ENCODE measurements at regions not wholly inside any gene's neighbourhood (a gene's known extent, or its start where the extent isn't known, plus 50 kb on each side); places are given as distances from the start of the nearest gene placed in this dataset.

- no TSS peak for BruUV-seq (replicated peaks)
- Histone ChIP-seq H3K4me3 (ENCODE audit: low read depth, low read length) (no peak overlapping the region), H3K4me1 (peaks cover 15% of the 10 kb centered on the region), H3K9me3 (no peaks in the 10 kb centered on the region), H3K27me3 (replicated peaks; ENCODE audit: control insufficient read depth, insufficient read depth, low read length) (no peaks in the 10 kb centered on the region), H3K36me3 (ENCODE audit: control insufficient read depth, insufficient read depth, low read length) (no peaks in the 10 kb centered on the region)
- CTCF ChIA-PET = no interaction called here
- POLR2A ChIA-PET = interaction anchor here (1.1 kb wide), 1 partner anchor 14 kb away, joined by 3 read pairs; no protein-coding TSS in a partner anchor
- Mint-ChIP-seq H3K4me3 (ENCODE audit: unreplicated experiment) (no peak overlapping the region), H3K27me3 (ENCODE audit: insufficient read depth, unreplicated experiment) (no peaks in the 10 kb centered on the region), H3K9me3 (ENCODE audit: unreplicated experiment) (no peaks in the 10 kb centered on the region), H3K36me3 (ENCODE audit: insufficient read depth, unreplicated experiment) (no peaks in the 10 kb centered on the region), H3K27ac (ENCODE audit: unreplicated experiment) (no peak overlapping the region), H3K4me1 (ENCODE audit: low read depth, unreplicated experiment) (peaks cover 12% of the 10 kb centered on the region)
- intact Hi-C loops (cut with micrococcal nuclease; ENCODE audit: unreplicated experiment) = no loop called here
- TF ChIP-seq, protein P1, sequence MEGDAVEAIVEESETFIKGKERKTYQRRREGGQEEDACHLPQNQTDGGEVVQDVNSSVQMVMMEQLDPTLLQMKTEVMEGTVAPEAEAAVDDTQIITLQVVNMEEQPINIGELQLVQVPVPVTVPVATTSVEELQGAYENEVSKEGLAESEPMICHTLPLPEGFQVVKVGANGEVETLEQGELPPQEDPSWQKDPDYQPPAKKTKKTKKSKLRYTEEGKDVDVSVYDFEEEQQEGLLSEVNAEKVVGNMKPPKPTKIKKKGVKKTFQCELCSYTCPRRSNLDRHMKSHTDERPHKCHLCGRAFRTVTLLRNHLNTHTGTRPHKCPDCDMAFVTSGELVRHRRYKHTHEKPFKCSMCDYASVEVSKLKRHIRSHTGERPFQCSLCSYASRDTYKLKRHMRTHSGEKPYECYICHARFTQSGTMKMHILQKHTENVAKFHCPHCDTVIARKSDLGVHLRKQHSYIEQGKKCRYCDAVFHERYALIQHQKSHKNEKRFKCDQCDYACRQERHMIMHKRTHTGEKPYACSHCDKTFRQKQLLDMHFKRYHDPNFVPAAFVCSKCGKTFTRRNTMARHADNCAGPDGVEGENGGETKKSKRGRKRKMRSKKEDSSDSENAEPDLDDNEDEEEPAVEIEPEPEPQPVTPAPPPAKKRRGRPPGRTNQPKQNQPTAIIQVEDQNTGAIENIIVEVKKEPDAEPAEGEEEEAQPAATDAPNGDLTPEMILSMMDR (IDR thresholded peaks at IDR 0.05; ENCODE audit: insufficient read depth in 1 of 2, low read depth in 1 of 2, low read length in 1 of 2, severe bottlenecking in 1 of 2, unreplicated experiment in 1 of 2) = no peak
- DNase-seq = no peak
Observed at GRCh38 chr10:3866332-3866731, 81.3 kb upstream of the KLF6 start.

GRCh38 chr10:3865565-3865964, 80.6 kb upstream of the KLF6 start:
- intact Hi-C loops (cut with micrococcal nuclease; ENCODE audit: unreplicated experiment) = no loop called here
- Mint-ChIP-seq H3K9me3 (ENCODE audit: unreplicated experiment) (no peaks in the 10 kb centered on the region), H3K4me3 (ENCODE audit: unreplicated experiment) (no peak overlapping the region), H3K27ac (ENCODE audit: unreplicated experiment) (no peak overlapping the region), H3K27me3 (ENCODE audit: insufficient read depth, unreplicated experiment) (no peaks in the 10 kb centered on the region), H3K4me1 (ENCODE audit: low read depth, unreplicated experiment) (peaks cover 10% of the 10 kb centered on the region), H3K36me3 (ENCODE audit: insufficient read depth, unreplicated experiment) (no peaks in the 10 kb centered on the region)
- no peaks in the 10 kb centered on the region for H3K27me3 ChIP-seq (replicated peaks; ENCODE audit: control insufficient read depth, insufficient read depth, low read length)
- TF ChIP-seq, protein P1 (IDR thresholded peaks at IDR 0.05; ENCODE audit: insufficient read depth in 1 of 2, low read depth in 1 of 2, low read length in 1 of 2, severe bottlenecking in 1 of 2, unreplicated experiment in 1 of 2) = no peak
- no peaks in the 10 kb centered on the region for H3K36me3 ChIP-seq (ENCODE audit: control insufficient read depth, insufficient read depth, low read length)
- H3K9me3 ChIP-seq = no peaks in the 10 kb centered on the region
- DNase-seq = no peak
- ChIA-PET POLR2A (interaction anchor here (0.6 kb wide), 1 partner anchor 80 kb away, joined by 3 read pairs; the partner anchor contains the start of gene KLF6), CTCF (no interaction called here)
- peaks cover 13% of the 10 kb centered on the region for H3K4me1 ChIP-seq
- no peak overlapping the region for H3K4me3 ChIP-seq (ENCODE audit: low read depth, low read length)
- BruUV-seq (replicated peaks) = no TSS peak

GRCh38 chr10:3861795-3862194, 76.8 kb upstream of the KLF6 start:
- Mint-ChIP-seq H3K36me3 (ENCODE audit: insufficient read depth, unreplicated experiment) (no peaks in the 10 kb centered on the region), H3K4me3 (ENCODE audit: unreplicated experiment) (no peak overlapping the region), H3K9me3 (ENCODE audit: unreplicated experiment) (no peaks in the 10 kb centered on the region), H3K27me3 (ENCODE audit: insufficient read depth, unreplicated experiment) (no peaks in the 10 kb centered on the region), H3K27ac (ENCODE audit: unreplicated experiment) (no peak overlapping the region), H3K4me1 (ENCODE audit: low read depth, unreplicated experiment) (no peaks in the 10 kb centered on the region)
- DNase-seq = no peak
- TF ChIP-seq, protein P1 (IDR thresholded peaks at IDR 0.05; ENCODE audit: insufficient read depth in 1 of 2, low read depth in 1 of 2, low read length in 1 of 2, severe bottlenecking in 1 of 2, unreplicated experiment in 1 of 2) = no peak
- ChIA-PET POLR2A (no interaction called here), CTCF (no interaction called here)
- BruUV-seq (replicated peaks) = no TSS peak
- Histone ChIP-seq H3K9me3 (no peaks in the 10 kb centered on the region), H3K4me1 (0 out of 2 replicates have a peak, but pooled peaks cover 6% of the 10 kb centered on the region), H3K36me3 (ENCODE audit: control insufficient read depth, insufficient read depth, low read length) (no peaks in the 10 kb centered on the region), H3K4me3 (ENCODE audit: low read depth, low read length) (no peak overlapping the region), H3K27me3 (replicated peaks; ENCODE audit: control insufficient read depth, insufficient read depth, low read length) (no peaks in the 10 kb centered on the region)
- intact Hi-C loops (cut with micrococcal nuclease; ENCODE audit: unreplicated experiment) = no loop called here
